ENCODE measurements at regions not wholly inside any gene's neighbourhood (a gene's known extent, or its start where the extent isn't known, plus 50 kb on each side); places are given as distances from the start of the nearest gene placed in this dataset.

DNA sequence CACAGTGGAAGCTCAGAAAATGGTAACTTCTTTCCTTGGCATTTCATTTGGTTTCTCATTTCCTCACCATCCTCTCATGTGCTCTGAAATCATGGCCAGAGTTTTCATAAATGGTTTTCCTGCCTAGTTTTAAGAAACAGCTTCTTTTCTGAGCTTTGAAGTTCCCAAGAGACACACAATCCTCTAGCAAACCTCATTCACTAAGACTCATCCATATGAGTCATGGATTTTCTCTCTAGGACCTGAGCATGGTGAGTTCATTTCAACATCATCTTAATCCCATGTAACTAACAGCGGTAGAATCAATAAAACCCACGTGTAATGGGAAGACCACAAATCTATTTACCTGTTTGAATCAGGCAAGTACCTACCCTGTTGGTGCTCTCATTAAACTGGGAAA, 274.5 kb upstream of the LRTM1 start:
- whole genome bisulfite sequencing, 2 donors = 64 to 66% methylated on average over 2 of the region's 2 CpGs
- no peaks in the 10 kb centered on the region for H3K36me3 ChIP-seq
- DNase-seq = no peak
- TF ChIP-seq, protein P1, sequence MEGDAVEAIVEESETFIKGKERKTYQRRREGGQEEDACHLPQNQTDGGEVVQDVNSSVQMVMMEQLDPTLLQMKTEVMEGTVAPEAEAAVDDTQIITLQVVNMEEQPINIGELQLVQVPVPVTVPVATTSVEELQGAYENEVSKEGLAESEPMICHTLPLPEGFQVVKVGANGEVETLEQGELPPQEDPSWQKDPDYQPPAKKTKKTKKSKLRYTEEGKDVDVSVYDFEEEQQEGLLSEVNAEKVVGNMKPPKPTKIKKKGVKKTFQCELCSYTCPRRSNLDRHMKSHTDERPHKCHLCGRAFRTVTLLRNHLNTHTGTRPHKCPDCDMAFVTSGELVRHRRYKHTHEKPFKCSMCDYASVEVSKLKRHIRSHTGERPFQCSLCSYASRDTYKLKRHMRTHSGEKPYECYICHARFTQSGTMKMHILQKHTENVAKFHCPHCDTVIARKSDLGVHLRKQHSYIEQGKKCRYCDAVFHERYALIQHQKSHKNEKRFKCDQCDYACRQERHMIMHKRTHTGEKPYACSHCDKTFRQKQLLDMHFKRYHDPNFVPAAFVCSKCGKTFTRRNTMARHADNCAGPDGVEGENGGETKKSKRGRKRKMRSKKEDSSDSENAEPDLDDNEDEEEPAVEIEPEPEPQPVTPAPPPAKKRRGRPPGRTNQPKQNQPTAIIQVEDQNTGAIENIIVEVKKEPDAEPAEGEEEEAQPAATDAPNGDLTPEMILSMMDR (IDR thresholded peaks at IDR 0.05) = no peak
- TF ChIP-seq POLR2A (IDR thresholded peaks at IDR 0.05) = no peak
- H3K4me3 ChIP-seq = no peak overlapping the region
- H3K27ac ChIP-seq = no peak overlapping the region
- no peaks in the 10 kb centered on the region for H3K4me1 ChIP-seq
- no peaks in the 10 kb centered on the region for H3K9me3 ChIP-seq
- intact Hi-C loops (cut with DNase I) = no loop called here
- H3K27me3 ChIP-seq = no peaks in the 10 kb centered on the region

DNA sequence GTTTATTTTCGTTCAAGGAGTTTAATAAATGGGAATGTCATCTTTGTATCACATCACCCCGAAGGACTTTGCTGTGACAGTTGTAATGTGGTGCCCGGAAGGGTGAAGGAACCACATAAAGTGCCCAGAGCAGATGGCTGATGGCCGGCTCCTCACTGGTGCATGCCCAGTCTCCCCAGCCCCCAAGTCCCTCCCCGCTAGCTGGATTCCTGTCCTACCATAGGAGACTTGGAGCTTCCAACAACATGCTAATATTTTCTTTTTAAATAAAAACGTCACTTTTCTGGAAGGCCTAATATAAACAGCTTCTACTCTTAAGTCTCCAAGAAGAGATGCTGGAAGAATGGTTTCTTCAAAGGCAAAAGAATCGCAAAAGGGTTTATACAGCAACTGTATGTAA, 273.9 kb upstream of the LRTM1 start:
- no peak overlapping the region for H3K4me3 ChIP-seq

DNA sequence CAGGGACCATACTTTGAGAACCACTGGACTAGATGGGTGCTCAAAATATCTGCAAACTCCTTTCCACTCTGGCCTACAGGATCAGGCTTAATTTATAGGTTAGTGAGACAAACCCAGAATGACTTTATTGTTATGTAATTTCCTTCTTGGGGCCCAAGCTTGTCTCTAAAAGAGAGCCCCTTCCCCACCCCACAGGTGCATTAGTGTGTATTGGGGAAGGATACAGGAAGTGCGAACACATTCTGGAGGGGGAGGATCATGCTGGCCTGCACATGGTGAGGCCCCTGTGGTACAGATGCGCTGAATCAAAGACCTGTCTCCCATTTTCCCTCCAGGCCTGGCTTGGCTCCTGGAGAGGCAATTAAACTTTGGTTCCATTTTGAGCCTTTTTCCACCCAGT, 273.0 kb upstream of the LRTM1 start:
- H3K36me3 ChIP-seq = no peaks in the 10 kb centered on the region
- no peaks in the 10 kb centered on the region for H3K9me3 ChIP-seq
- intact Hi-C loops (cut with DNase I) = no loop called here
- H3K27me3 ChIP-seq = no peaks in the 10 kb centered on the region
- no peak overlapping the region for H3K4me3 ChIP-seq
- 54 to 59% methylated on average over 2 of the region's 2 CpGs for WGBS, 2 donors
- TF ChIP-seq, protein P1 (IDR thresholded peaks at IDR 0.05) = no peak
- TF ChIP-seq POLR2A (IDR thresholded peaks at IDR 0.05) = no peak
- no peak for DNase-seq
- H3K27ac ChIP-seq = no peak overlapping the region
- no peaks in the 10 kb centered on the region for H3K4me1 ChIP-seq

More for the DNA sequence above, 273.9 kb upstream of the LRTM1 start:
- Histone ChIP-seq H3K4me1 (no peaks in the 10 kb centered on the region), H3K36me3 (no peaks in the 10 kb centered on the region), H3K27me3 (no peaks in the 10 kb centered on the region), H3K9me3 (no peaks in the 10 kb centered on the region), H3K27ac (no peak overlapping the region)
- WGBS, 2 donors = 48 to 68% methylated on average over 7 of the region's 7 CpGs
- intact Hi-C loops (cut with DNase I) = no loop called here
- DNase-seq = no peak
- no peak for TF ChIP-seq POLR2A (IDR thresholded peaks at IDR 0.05)
- TF ChIP-seq, protein P1 (IDR thresholded peaks at IDR 0.05) = no peak

DNA sequence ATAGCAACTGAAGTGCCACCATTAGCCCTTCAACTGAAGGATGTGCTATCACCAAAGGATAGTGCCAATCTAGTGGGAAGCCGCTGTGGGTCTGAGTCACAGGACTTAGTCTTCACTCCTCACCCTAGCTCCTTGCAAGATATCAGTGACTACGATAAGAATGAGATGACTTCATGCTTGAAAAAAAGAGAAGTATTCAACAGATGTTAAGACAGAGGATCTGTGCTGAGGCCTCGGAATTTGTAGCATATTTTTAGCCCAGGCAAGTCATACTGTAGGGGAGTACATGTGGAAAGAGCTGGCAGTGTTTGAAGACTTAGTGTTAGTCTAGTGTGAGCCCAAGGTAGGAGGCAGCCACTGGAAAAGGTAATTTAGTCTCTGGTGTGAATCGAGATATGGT, 270.7 kb upstream of the LRTM1 start:
- H3K27me3 ChIP-seq = no peaks in the 10 kb centered on the region
- no peak overlapping the region for H3K27ac ChIP-seq
- DNase-seq = no peak
- no peaks in the 10 kb centered on the region for H3K4me1 ChIP-seq
- TF ChIP-seq, protein P1 (IDR thresholded peaks at IDR 0.05) = no peak
- no peak for TF ChIP-seq POLR2A (IDR thresholded peaks at IDR 0.05)
- no peak overlapping the region for H3K4me3 ChIP-seq
- intact Hi-C loops (cut with DNase I) = no loop called here
- no peaks in the 10 kb centered on the region for H3K36me3 ChIP-seq
- H3K9me3 ChIP-seq = no peaks in the 10 kb centered on the region
- WGBS, 2 donors = 66 to 72% methylated on average over 4 of the region's 4 CpGs

DNA sequence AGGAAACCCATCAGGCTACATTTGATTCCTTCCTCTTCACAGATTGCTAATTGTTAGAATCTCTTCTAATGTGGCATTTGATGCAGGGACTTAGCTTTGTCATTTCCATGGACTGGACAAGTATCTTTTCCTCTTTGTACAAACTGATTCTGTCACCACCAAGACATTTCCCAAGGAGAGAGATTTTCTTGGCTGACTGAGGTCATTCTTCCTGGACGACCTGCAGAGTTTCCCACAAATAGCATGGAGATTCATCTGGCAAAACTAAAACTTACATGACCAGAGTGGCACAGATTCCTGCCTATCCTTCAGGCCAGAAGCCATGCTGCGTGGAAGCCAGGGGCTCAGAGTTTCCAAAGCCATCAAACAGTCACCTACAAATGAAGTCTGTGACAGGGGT, 269.2 kb upstream of the LRTM1 start:
- no peak for DNase-seq
- Histone ChIP-seq H3K27ac (no peak overlapping the region), H3K9me3 (no peaks in the 10 kb centered on the region), H3K4me3 (no peak overlapping the region), H3K36me3 (no peaks in the 10 kb centered on the region), H3K4me1 (no peaks in the 10 kb centered on the region), H3K27me3 (no peaks in the 10 kb centered on the region)
- 50 to 58% methylated on average over 2 of the region's 2 CpGs for WGBS, 2 donors
- TF ChIP-seq, protein P1 (IDR thresholded peaks at IDR 0.05) = no peak
- no peak for TF ChIP-seq POLR2A (IDR thresholded peaks at IDR 0.05)
- intact Hi-C loops (cut with DNase I) = no loop called here
